CD14-positive monocyte (primary cell): ENCODE measurements at regions not wholly inside any gene's neighbourhood (a gene's known extent, or its start where the extent isn't known, plus 50 kb on each side); places are given as distances from the start of the nearest gene placed in this dataset.

Source experiments
- DNase-seq, 3 donors: peaks; one replicate each; pipeline ENCODE4 v3.0.0-alpha.2; 2011 to 2022
- H2AFZ ChIP-seq: 2 replicates; pipeline ENCODE4 v1.6.0; 2012; ENCODE audit warnings: mild to moderate bottlenecking, low read depth, low read length, inconsistent platforms; ENCODE audit not compliant: insufficient read depth, poor library complexity, severe bottlenecking
- H3K27ac ChIP-seq, 2 donors: 1 replicate in 1 of 2; 2 replicates in 1 of 2; pipeline ENCODE4 v1.5.1; 2012 to 2013; ENCODE audit warnings: low read length in 2 of 2, control low read depth in 1 of 2, inconsistent platforms in 1 of 2, low read depth in 1 of 2, mild to moderate bottlenecking in 1 of 2
- H3K27me3 ChIP-seq, 2 donors: one replicate each; pipeline versions ENCODE4 v1.6.0 to v1.6.1; 2011 to 2013; ENCODE audit warnings: low read length in 2 of 2; ENCODE audit not compliant: control insufficient read depth in 2 of 2, insufficient read depth in 2 of 2
- H3K36me3 ChIP-seq, 2 donors: replicated peaks in 1 of 2; 1 replicate in 1 of 2; 2 replicates in 1 of 2; pipeline versions ENCODE4 v1.5.1 to v1.6.1; 2012 to 2013; ENCODE audit warnings: low read length in 2 of 2, control low read depth in 1 of 2, inconsistent platforms in 1 of 2, mild to moderate bottlenecking in 1 of 2; ENCODE audit not compliant: insufficient read depth in 2 of 2, control insufficient read depth in 1 of 2
- H3K4me1 ChIP-seq, 2 donors: 1 replicate in 1 of 2; 2 replicates in 1 of 2; pipeline versions ENCODE4 v1.5.1 to v1.6.1; 2012 to 2013; ENCODE audit warnings: low read length in 2 of 2, control low read depth in 1 of 2, inconsistent platforms in 1 of 2, mild to moderate bottlenecking in 1 of 2, moderate library complexity in 1 of 2; ENCODE audit not compliant: insufficient read depth in 2 of 2, control insufficient read depth in 1 of 2
- H3K4me2 ChIP-seq: replicated peaks from 2 replicates; pipeline ENCODE3; 2012; ENCODE audit warnings: low read length, moderate library complexity, mild to moderate bottlenecking; ENCODE audit not compliant: poor library complexity, severe bottlenecking; ENCODE audit errors: extremely low read depth
- H3K4me3 ChIP-seq, 3 experiments: fragments of 200-600 bp in 1 of 3; sonication (generic) in 1 of 3; replicated peaks in 1 of 3; 1 replicate in 2 of 3; 2 replicates in 1 of 3; pipeline ENCODE4 v1.5.1; 2011 to 2013; ENCODE audit warnings: low read length in 3 of 3, mild to moderate bottlenecking in 3 of 3, control low read depth in 2 of 3, low read depth in 2 of 3, inconsistent platforms in 1 of 3, moderate library complexity in 1 of 3
- H3K79me2 ChIP-seq: 2 replicates; pipeline ENCODE4 v1.6.0; 2012; ENCODE audit warnings: mild to moderate bottlenecking, control low read depth, inconsistent platforms, low read length, moderate library complexity; ENCODE audit not compliant: insufficient read depth
- H3K9ac ChIP-seq: 2 replicates; pipeline ENCODE4 v1.6.0; 2017; ENCODE audit warnings: low read length, mild to moderate bottlenecking; ENCODE audit not compliant: insufficient read depth, poor library complexity, severe bottlenecking
- H3K9me3 ChIP-seq, 2 donors: replicated peaks in 1 of 2; 1 replicate in 1 of 2; 2 replicates in 1 of 2; pipeline versions ENCODE4 v1.5.1 to v1.6.1; 2012 to 2013; ENCODE audit warnings: low read length in 2 of 2, control low read depth in 1 of 2; ENCODE audit not compliant: control insufficient read depth in 1 of 2, insufficient read depth in 1 of 2
- H4K20me1 ChIP-seq: 2 replicates; pipeline ENCODE4 v1.6.0; 2012; ENCODE audit warnings: mild to moderate bottlenecking, low read length, control low read depth, moderate library complexity; ENCODE audit not compliant: insufficient read depth
- H3K27ac Mint-ChIP-seq, 7 donors: one replicate each; pipeline ENCODE4 v1.8.0; 2020; ENCODE audit warnings: mild to moderate bottlenecking in 7 of 7, mixed read lengths in 7 of 7, moderate library complexity in 6 of 7, inconsistent platforms in 2 of 7
- H3K27me3 Mint-ChIP-seq, 3 donors: one replicate each; pipeline ENCODE4 v1.8.0; 2021 to 2022; ENCODE audit warnings: low read depth in 3 of 3, mild to moderate bottlenecking in 3 of 3, mixed read lengths in 3 of 3, moderate library complexity in 3 of 3, inconsistent platforms in 1 of 3
- H3K36me3 Mint-ChIP-seq, 2 donors: one replicate each; pipeline ENCODE4 v1.8.0; 2020; ENCODE audit warnings: mixed read lengths in 2 of 2, inconsistent platforms in 1 of 2, mild to moderate bottlenecking in 1 of 2
- H3K4me1 Mint-ChIP-seq: one replicate; pipeline ENCODE4 v1.8.0; 2020; ENCODE audit warnings: mild to moderate bottlenecking, mixed read lengths
- H3K4me3 Mint-ChIP-seq, 2 donors: one replicate each; pipeline ENCODE4 v1.8.0; 2020; ENCODE audit warnings: mild to moderate bottlenecking in 2 of 2, mixed read lengths in 2 of 2, moderate library complexity in 1 of 2
- H3K9me3 Mint-ChIP-seq, 7 donors: one replicate each; pipeline ENCODE4 v1.8.0; 2020 to 2022; ENCODE audit warnings: mixed read lengths in 7 of 7, mild to moderate bottlenecking in 6 of 7, moderate library complexity in 6 of 7, inconsistent platforms in 2 of 7
- CTCF ChIP-seq: fragments of 200-600 bp; IDR thresholded peaks from one replicate; pipeline ENCODE4 v1.8.0; 2022; ENCODE audit warnings: antibody characterized with exemption, mild to moderate bottlenecking
- WGBS: methylation state at CpG from one replicate; pipeline ENCODE4 v1.1.5; 2013; ENCODE audit warnings: missing lambda C conversion rate; ENCODE audit not compliant: insufficient coverage; 5-methylcytosine and 5-hydroxymethylcytosine counted together
- intact Hi-C, 2 donors: fragments of 100-400 bp; cut with micrococcal nuclease; formaldehyde crosslinking; loops; one replicate each; pipeline versions ENCODE4 v1.15.0 to v1.15.1; 2023

- no peak overlapping the region for H3K4me3 Mint-ChIP-seq
- Histone ChIP-seq H4K20me1 (no peaks in the 10 kb centered on the region), H3K27me3 (no peaks in the 10 kb centered on the region), H3K9ac (no peak overlapping the region), H3K4me3 (no peak overlapping the region), H3K9me3 (no peaks in the 10 kb centered on the region), H2AFZ (no peak overlapping the region), H3K27ac (no peak overlapping the region), H3K79me2 (no peaks in the 10 kb centered on the region), H3K36me3 (no peaks in the 10 kb centered on the region), H3K4me1 (no peaks in the 10 kb centered on the region), H3K4me2 (no peak overlapping the region)
- intact Hi-C loops, result no loop called here
- H3K36me3 Mint-ChIP-seq, result no peaks in the 10 kb centered on the region
- H3K9me3 Mint-ChIP-seq, result peaks cover 2 to 7% (median 4%) of the 10 kb centered on the region in 7 donors
- peaks cover 0 to 3% (median 0%) of the 10 kb centered on the region in 3 donors for H3K27me3 Mint-ChIP-seq
- H3K27ac Mint-ChIP-seq, result no peak overlapping the region
- H3K4me1 Mint-ChIP-seq, result no peaks in the 10 kb centered on the region
- 92% methylated on average over 2 of the region's 3 CpGs for WGBS
- no peak for TF ChIP-seq CTCF
- no peak for DNase-seq
Observed at GRCh38 chr3:87390821-87391220, 114.4 kb upstream of the POU1F1 start.

DNA sequence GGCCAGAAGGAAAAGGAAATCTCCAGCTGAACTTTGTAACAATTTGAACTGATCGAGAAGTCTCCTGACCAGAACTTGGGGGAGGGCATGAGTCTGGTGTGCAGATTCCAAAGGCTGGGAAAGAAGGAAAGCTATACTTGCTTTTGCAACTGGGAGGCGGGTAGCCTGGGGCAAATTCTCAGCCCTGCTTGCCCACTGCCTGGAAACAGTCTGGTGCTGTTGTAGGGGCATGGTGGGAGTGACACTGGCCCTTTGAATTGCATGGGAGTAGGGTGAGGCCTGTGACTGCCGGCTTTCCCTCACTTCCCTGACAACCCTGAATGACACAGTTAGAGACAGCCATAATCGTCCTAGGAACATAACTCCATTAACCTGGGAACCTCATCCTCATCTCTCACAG is 114.0 kb upstream of the POU1F1 start:
- Histone ChIP-seq H2AFZ (no peak overlapping the region), H3K9ac (no peak overlapping the region), H3K9me3 (no peaks in the 10 kb centered on the region), H3K27me3 (no peaks in the 10 kb centered on the region), H3K27ac (no peak overlapping the region), H3K4me1 (no peaks in the 10 kb centered on the region), H3K4me2 (no peak overlapping the region), H3K4me3 (no peak overlapping the region), H3K36me3 (no peaks in the 10 kb centered on the region), H4K20me1 (no peaks in the 10 kb centered on the region), H3K79me2 (no peaks in the 10 kb centered on the region)
- Mint-ChIP-seq H3K9me3 (peaks cover 2 to 7% (median 4%) of the 10 kb centered on the region in 7 donors), H3K27ac (no peak overlapping the region), H3K27me3 (peaks cover 0 to 3% (median 0%) of the 10 kb centered on the region in 3 donors), H3K4me3 (no peak overlapping the region), H3K36me3 (no peaks in the 10 kb centered on the region), H3K4me1 (no peaks in the 10 kb centered on the region)
- TF ChIP-seq CTCF, result no peak
- WGBS, result 100% methylated on average over 2 of the region's 4 CpGs
- intact Hi-C loops, result no loop called here
- DNase-seq, result no peak
